GM19372 (cell line): ENCODE measurements at regions not wholly inside any gene's neighbourhood (a gene's known extent, or its start where the extent isn't known, plus 50 kb on each side); places are given as distances from the start of the nearest gene placed in this dataset.
"Not testable (repeated sequence)": the region's sequence is repeated elsewhere in the genome, so short reads cannot be mapped to it uniquely, and the experiment has no call there.

Source experiments
- ATAC-seq: cut with Tn5 transposase; IDR thresholded peaks from one replicate; pipeline ENCODE4 v1.9.1; 2021; ENCODE audit warnings: mild to moderate bottlenecking, low read depth, moderate library complexity; ENCODE audit not compliant: unreplicated experiment

DNA sequence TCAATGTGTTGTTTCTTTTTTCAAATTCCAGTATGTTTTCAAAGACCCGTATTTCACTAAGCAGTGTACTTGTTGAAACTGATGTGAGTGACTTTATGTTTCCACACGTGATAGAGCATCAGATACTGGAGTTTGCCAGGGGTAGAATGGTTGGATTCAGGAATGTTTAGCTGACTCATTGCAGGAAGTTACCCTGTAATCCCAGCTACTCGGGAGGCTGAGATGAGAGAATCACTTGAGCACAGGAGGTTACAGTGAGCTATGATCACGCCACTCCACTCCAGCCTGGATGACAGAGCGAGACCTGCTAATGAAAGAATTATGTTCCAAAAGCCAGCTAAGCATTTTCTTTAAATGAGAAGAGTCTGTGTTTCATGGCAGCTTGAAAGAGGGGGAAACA, 147.6 kb downstream of the RBMX2 start:
- not testable (repeated sequence) for ATAC-seq

DNA sequence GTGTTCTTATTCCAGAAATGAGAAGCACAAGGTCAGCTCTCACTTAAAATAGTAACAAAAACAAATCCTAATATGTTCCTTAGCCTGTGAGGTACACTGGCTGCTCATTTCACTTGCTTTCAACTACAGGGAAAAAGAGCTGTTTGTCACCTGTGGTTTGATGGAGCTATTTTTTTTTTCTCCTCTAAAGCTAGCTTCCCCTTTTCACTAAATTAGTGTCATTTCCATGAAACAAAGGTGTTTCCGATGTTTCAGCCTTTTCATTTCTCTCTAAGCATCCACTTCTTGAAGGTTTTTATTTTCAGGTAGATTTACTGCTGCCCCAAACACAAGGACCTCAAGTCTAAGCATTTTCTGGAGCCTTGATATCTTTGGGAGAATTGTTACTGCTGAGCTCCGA, 148.6 kb downstream of the RBMX2 start:
- no peak for ATAC-seq

- no peak for ATAC-seq
Observed at GRCh38 chrX:130552444-130553073, 150.8 kb downstream of the RBMX2 start.

DNA sequence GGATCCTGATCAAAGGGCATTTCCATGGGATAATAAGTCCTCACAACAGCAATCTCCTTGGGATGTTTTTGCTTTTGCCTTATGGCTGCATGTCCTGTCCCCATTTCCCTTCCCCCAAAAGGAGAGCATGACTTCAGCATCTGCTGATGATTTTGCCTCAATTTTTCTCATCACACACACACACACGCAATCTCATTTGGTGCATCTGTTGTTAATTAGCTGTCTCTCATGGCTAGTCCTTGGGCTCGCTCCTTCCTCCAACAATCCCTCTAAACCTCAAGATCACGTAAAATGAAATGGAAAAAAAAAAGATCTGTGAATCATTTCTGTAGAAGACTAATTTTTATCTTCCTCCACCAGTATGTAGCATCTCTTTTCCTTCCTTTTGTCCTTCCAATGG, 153.6 kb downstream of the RBMX2 start:
- no peak for ATAC-seq

DNA sequence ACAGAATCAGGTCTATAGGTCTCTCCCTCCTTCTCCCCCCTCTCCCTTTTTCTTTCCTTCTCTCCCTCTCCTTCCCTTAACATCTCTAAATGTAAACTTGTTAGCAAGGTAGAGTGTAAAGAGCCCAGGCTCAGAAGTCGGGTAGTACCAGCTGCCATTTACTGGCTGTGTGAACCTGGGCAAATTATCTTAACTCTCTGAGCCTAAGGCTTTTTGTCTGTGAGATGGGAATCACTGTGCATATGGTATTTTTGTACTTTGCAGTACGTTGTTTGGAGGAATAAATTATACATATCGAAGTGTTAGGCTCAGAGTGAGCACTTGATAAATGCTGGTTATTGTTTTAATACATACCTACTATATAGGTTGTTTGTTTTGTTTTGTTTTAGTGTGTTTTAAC, 154.0 kb downstream of the RBMX2 start:
- ATAC-seq, result no peak

DNA sequence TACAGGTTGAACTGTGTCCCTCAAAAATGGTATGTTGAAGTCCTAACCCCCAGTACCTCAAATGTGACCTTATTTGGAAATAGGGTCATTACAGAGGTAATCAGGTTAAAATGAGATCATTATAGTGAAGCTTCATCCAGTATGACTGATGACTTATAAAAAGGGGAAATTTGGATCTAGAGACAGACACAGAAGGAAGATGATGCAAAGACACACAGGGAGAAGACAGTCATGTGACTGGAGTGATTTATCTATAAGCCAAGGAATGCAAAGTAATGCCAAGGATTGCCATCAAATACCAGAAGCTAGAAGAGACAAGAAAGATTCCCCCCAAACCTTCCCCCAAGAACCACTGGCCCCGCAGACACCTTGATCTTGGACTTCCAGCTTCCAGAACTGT, 155.2 kb downstream of the RBMX2 start:
- no peak for ATAC-seq

- no peak for ATAC-seq
Observed at GRCh38 chrX:130560544-130560943, 158.8 kb downstream of the RBMX2 start.

DNA sequence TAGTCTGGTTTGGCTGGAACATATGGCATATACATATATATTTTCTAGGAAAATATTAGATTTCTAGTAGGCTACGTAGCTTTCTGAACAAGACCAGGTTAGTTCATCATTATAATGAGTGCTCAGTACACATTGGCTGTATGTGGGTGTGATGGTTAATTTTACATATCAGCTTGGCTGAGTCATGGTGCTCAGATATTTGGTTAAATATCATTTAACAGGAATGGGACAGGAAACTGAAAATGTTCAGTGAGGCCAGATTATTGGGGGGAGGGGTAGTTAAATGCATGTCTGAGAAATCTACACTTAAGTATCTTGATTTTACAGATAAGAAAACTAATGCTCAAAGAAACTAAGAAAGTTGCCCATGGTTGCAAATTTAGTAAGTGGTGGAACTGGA, 160.1 kb downstream of the RBMX2 start:
- ATAC-seq, result no peak

DNA sequence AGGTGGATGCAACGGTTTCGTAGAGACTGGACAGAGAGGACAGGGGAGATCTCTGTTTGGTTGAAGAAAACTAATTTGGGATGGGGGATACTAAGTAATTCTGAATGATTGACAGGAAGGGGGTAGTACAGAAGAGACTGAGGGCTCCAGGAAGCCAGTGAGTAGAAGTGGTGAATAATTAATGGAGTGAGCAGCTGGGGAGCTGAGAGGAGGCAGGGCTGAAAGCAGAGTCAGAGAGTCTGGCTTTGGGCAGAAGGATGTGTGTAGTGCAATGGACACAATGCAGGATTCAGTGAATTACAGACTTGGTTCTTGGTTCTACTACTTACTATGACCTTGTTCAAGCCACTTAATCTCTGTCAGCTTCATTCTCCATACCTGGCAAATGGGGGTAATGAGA, 161.7 kb downstream of the RBMX2 start:
- ATAC-seq, result no peak

DNA sequence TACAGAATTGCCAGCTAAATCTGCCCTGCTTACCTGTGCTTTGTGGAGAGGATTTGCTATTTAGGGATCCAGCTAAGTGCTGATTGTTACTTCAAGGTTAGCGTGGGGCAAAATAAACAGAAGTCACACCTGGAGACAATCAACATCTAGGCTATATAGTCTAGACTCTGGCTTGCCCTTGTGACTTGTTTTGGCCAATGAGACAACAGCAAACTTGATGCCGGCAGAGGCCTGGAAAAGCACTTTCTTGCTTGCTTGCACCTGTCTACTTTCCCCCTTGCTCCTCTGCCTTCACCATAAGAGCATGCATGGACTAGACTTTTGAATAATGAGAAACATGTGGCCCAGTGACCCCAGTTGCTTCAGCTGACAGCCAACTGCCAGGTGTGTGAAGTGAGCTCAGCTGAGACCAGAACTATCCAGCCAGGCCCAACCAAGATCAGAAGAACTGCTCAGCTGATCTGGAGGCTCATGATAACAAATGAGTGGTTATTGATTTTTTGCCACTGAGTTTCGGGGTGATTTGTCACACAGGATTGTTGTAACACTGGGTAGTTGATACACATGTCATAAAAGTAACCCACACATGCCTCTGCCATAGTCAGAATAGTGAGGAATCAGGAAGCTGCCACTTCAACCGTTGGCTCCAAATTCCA, 164.4 kb downstream of the RBMX2 start:
- ATAC-seq, result no peak

- ATAC-seq, result not testable (repeated sequence)
Observed at GRCh38 chrX:130573030-130573429, 171.2 kb downstream of the RBMX2 start.
